ENCODE measurements at regions not wholly inside any gene's neighbourhood (a gene's known extent, or its start where the extent isn't known, plus 50 kb on each side); places are given as distances from the start of the nearest gene placed in this dataset.
"Not testable (repeated sequence)": the region's sequence is repeated elsewhere in the genome, so short reads cannot be mapped to it uniquely, and the experiment has no call there.

- no peak for TF ChIP-seq CTCF (IDR thresholded peaks at IDR 0.05)
- Histone ChIP-seq H3K4me1 (no peaks in the 10 kb centered on the region), H3K4me3 (no peak overlapping the region), H3K27ac (no peak overlapping the region), H3K9me3 (no peaks in the 10 kb centered on the region), H3K27me3 (ENCODE audit: low read depth) (no peaks in the 10 kb centered on the region), H3K36me3 (no peaks in the 10 kb centered on the region)
- ATAC-seq (no peak), DNase-seq (no peak)
- intact Hi-C loops (cut with DNase I) = no loop called here
Observed at GRCh38 chr13:44688652-44689051, 112.5 kb upstream of the TSC22D1 start.

- Histone ChIP-seq H3K9me3 (no peaks in the 10 kb centered on the region), H3K36me3 (no peaks in the 10 kb centered on the region), H3K27me3 (ENCODE audit: low read depth) (no peaks in the 10 kb centered on the region), H3K4me3 (no peak overlapping the region), H3K27ac (no peak overlapping the region), H3K4me1 (no peaks in the 10 kb centered on the region)
- intact Hi-C loops (cut with DNase I) = no loop called here
- DNase-seq (no peak), ATAC-seq (peak; percentile 29 to 64)
- no peak for TF ChIP-seq CTCF (IDR thresholded peaks at IDR 0.05)
Observed at GRCh38 chr13:44686531-44686934, 110.4 kb upstream of the TSC22D1 start.

GRCh38 chr13:44685641-44686040, 109.5 kb upstream of the TSC22D1 start:
- ATAC-seq (no peak), DNase-seq (no peak)
- H3K4me3 ChIP-seq = no peak overlapping the region
- intact Hi-C loops (cut with DNase I) = no loop called here
- H3K9me3 ChIP-seq = no peaks in the 10 kb centered on the region
- H3K4me1 ChIP-seq = no peaks in the 10 kb centered on the region
- H3K36me3 ChIP-seq = no peaks in the 10 kb centered on the region
- H3K27me3 ChIP-seq (ENCODE audit: low read depth) = no peaks in the 10 kb centered on the region
- H3K27ac ChIP-seq = no peak overlapping the region
- no peak for TF ChIP-seq CTCF (IDR thresholded peaks at IDR 0.05)

- H3K4me3 ChIP-seq; H3K27me3 ChIP-seq (ENCODE audit: low read depth); DNase-seq; ATAC-seq; H3K27ac ChIP-seq; H3K36me3 ChIP-seq; H3K9me3 ChIP-seq; intact Hi-C loops (cut with DNase I); H3K4me1 ChIP-seq: not testable (repeated sequence)
Observed at GRCh38 chr13:44682416-44682815, 106.3 kb upstream of the TSC22D1 start.

GRCh38 chr13:44680746-44681355, 104.7 kb upstream of the TSC22D1 start:
- Histone ChIP-seq H3K4me3 (no peak overlapping the region), H3K27ac (no peak overlapping the region), H3K9me3 (no peaks in the 10 kb centered on the region), H3K27me3 (ENCODE audit: low read depth) (no peaks in the 10 kb centered on the region), H3K4me1 (no peaks in the 10 kb centered on the region), H3K36me3 (no peaks in the 10 kb centered on the region)
- no peak for ATAC-seq
- DNase-seq = no peak
- no peak for TF ChIP-seq CTCF (IDR thresholded peaks at IDR 0.05)
- intact Hi-C loops (cut with DNase I) = no loop called here

DNA sequence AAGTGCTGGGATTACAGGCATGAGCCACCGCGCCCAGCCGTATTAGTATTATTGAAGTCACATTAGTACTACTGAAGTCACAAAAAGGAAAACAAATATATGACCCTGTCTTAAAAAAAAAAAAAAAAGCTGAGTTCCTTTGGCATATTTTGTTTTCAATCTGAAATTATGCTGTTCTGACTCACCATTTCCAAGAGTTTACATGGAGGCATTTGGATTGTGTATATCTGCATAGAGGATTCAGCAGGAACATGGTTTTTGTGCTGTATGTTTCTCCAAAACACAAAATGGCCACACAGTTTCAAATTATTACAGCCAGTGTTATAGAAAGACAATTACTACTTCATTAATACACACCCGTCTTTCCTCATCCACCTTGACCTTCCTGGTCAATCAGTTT, 103.5 kb upstream of the TSC22D1 start:
- no peak overlapping the region for H3K27ac ChIP-seq
- no peaks in the 10 kb centered on the region for H3K9me3 ChIP-seq
- no peak for DNase-seq
- no peak for TF ChIP-seq CTCF (IDR thresholded peaks at IDR 0.05)
- no peaks in the 10 kb centered on the region for H3K36me3 ChIP-seq
- no peaks in the 10 kb centered on the region for H3K4me1 ChIP-seq
- no peaks in the 10 kb centered on the region for H3K27me3 ChIP-seq (ENCODE audit: low read depth)
- ATAC-seq = no peak
- intact Hi-C loops (cut with DNase I) = no loop called here
- H3K4me3 ChIP-seq = no peak overlapping the region
